Activated CD8-positive, alpha-beta memory T cell treated with anti-CD3 and anti-CD28 coated beads, Interleukin-2, amount 50 U/mL, for 48 hours (primary cell): ENCODE measurements at regions not wholly inside any gene's neighbourhood (a gene's known extent, or its start where the extent isn't known, plus 50 kb on each side); places are given as distances from the start of the nearest gene placed in this dataset.
"Not testable (repeated sequence)": the region's sequence is repeated elsewhere in the genome, so short reads cannot be mapped to it uniquely, and the experiment has no call there.

Experiments
- DNase-seq: peaks from one replicate; pipeline ENCODE4 v3.0.0-alpha.2; 2020

GRCh38 chr12:83313322-83313721 is 626.6 kb downstream of the TMTC2 start:
- no peak for DNase-seq

- no peak for DNase-seq
Observed at GRCh38 chr12:83276904-83277303, 590.2 kb downstream of the TMTC2 start.

DNA sequence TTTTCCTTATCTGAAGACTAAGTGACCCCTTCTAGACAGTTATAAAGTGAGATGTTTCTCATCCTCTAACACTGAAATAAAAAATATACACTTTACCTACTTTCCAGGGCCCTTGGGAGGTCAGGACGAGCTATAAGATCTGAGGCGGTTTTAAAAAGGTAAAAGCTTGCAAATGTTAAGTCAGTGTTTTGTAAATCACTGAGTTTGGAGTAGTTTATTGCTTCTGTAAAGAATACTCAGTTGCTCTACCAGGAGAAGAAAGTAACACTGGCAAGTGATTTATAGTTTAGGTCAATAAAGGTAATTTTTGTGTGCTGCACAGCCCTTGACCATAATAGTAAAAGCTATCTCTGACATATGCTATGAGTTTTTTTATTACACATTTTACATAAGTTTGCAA is 584.5 kb downstream of the TMTC2 start:
- DNase-seq = no peak

GRCh38 chr12:83265808-83266207 is 579.1 kb downstream of the TMTC2 start:
- DNase-seq = no peak

GRCh38 chr12:83261998-83262397 is 575.3 kb downstream of the TMTC2 start:
- DNase-seq = no peak

- DNase-seq = not testable (repeated sequence)
Observed at GRCh38 chr12:83260126-83260525, 573.4 kb downstream of the TMTC2 start.

DNA sequence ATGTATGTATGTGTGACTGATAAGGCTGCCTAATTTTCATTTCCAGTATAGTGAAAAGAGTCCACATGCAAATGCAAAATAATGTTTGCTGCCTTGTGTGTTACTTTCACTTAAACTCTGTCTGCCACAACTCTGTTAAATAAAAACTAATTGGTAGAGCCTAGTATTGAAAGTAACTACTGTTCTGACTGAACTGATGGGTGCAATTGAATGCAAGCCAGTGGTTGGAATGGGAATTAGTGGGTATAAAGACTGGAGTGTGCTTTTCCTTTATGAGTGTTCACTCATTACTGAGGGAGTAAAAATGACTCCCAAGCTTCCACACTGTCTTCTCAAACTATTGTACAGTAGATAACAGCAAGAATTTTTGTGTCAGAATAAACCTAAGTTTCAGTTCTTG is 571.0 kb downstream of the TMTC2 start:
- DNase-seq = no peak

GRCh38 chr12:83256562-83256961 is 569.9 kb downstream of the TMTC2 start:
- no peak for DNase-seq

GRCh38 chr12:83250866-83251265 is 564.2 kb downstream of the TMTC2 start:
- no peak for DNase-seq

DNA sequence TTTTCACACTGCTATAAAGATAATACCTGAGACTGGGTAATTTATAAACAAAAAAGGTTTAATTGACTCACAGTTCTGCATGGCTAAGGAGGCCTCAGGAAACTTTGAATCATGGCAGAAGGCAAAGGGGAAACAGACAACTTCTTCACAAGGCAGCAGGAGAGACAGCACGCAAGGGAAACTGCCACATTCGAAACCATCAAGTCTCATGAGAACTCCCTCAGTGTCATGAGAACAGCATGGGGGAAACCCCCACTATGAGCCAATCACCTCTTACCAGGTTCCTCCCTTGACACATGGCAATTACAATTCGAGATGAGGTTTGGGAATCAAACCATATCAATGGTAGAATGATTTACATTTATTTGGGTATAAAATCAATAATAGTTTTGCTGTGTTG is 558.5 kb downstream of the TMTC2 start:
- DNase-seq = no peak

- DNase-seq = no peak
Observed at GRCh38 chr12:83244001-83244400, 557.3 kb downstream of the TMTC2 start.

GRCh38 chr12:83233987-83234386 is 547.3 kb downstream of the TMTC2 start:
- not testable (repeated sequence) for DNase-seq

DNA sequence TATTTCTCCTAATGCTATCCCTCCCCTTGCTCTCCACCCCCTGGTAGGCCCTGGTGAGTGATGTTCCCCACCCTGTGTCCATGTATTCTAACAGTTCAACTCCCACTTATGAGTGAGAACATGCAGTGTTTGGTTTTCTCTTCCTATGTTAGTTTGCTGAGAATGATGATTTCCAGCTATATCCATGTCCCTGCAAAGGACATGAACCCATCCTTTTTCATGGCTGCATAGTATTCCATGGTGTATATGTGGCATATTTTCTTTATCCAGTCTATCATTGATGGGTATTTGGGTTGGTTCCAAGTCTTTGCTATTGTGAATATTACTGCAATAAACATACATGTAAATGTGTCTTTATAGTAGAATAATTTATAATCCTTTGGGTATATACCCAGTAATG is 540.3 kb downstream of the TMTC2 start:
- not testable (repeated sequence) for DNase-seq

DNA sequence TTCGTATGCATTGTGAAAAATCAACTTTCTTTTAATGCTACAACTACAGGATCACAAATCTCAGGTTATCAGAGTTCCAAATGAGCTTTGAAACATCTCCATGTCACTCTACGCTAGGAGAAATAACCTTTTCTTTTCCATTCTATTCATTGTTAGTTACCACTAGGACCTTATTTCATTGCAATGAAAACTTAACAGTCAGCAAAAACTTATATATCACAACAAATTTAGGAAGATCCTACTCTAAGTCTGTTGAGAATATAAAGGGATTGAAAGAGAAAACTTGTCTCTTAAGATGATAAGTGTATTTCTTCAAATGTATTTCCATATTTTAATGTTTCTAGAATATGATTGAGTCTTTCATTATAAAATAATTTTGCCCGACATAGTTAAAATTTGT is 539.1 kb downstream of the TMTC2 start:
- DNase-seq = no peak

DNA sequence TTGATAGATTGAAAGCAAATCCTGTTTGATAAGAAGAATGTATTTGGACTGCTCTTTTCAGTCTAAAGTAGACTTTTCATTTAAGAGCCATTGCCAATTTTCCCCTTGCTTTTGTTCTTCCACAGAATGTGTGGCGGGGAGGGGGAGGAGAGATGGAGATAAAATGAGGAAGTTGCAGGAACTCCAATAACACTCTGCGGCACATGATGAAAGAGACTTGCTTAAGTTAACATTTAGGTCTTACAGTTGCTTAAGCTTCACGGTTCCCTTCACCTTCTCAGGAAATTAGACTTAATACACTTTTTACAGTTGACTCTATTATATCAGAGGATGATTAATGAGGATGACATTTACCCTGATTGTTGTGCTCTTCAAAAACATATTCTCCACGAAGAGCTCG is 537.3 kb downstream of the TMTC2 start:
- DNase-seq = no peak

DNA sequence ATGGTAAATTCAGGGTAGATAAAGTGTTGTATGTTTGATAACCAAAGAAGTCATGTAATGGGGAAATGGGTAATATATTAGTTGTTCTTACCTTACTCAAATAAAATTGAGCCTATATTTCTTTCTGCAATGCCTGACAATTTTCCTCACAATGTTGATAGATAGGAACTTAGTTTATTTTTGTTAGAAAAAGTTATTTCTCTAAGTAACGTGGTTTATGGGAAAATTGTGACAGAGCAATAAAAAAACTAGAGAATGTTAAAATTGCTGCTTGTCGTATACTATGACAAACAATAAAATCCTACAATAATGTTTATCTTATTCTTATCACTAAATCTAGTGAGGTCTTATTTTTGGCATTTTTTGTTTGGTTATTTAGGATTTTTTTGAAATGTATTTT is 534.1 kb downstream of the TMTC2 start:
- no peak for DNase-seq

DNA sequence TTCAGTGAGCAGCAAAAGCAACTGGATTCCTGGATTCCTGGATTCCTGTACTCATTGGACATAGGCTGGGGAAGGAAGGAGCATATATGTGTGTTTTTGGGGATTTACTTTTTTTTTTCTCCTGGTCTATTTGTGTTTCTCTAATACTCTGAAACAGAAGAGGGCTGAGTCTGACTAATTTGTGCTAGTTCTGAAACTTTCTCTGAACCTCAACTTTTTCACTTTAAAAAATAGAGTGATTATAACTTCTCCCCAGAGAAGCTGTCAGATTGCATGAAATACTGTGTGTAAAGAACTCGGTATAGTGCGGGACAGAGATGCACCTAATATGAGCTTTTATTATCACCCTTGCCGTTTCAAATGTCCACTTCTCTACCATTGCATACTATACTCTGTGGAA is 529.5 kb downstream of the TMTC2 start:
- DNase-seq = no peak

DNA sequence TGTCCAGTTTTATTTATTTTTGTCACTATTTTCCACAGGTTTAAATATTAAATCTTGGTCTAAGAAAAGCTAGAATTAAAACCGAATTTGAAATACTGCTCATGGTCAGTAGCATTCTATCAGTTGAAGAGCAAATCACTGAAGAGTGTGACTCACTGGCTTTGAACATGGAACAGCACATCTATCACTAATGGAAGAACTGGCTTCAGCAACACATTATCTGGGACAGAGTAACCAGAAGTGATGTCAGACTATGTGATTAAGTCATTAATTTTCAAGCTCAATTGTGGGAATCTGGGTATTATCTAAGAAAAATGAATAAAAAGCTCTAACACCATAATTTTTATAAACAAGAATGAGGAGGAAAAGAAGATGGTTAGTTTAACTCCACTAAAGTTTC is 527.5 kb downstream of the TMTC2 start:
- no peak for DNase-seq

- DNase-seq = no peak
Observed at GRCh38 chr12:83210933-83211332, 524.2 kb downstream of the TMTC2 start.

DNA sequence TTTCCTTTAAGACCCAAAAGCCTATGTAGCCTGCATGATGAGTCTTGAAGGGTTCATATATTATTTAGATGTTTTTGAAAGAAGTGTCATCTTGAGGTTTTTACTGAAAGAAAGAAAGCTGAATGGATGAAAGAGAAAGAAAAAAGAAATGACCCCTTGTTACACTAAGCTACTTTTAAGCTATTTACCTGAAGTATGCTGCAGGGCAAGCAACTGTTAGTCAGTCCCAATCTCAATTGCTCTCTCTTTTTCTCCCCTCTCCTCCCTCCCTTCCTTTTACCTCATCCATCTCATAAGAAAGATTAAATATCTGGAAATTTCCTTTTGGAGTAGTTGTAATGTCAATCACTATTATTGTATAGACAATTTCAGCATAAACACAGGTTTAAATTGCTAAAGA is 512.4 kb downstream of the TMTC2 start:
- DNase-seq = no peak

GRCh38 chr12:83198291-83199015 is 511.7 kb downstream of the TMTC2 start:
- no peak for DNase-seq

GRCh38 chr12:83197483-83197914 is 510.8 kb downstream of the TMTC2 start:
- DNase-seq = no peak

- DNase-seq = no peak
Observed at GRCh38 chr12:83196694-83197350, 510.1 kb downstream of the TMTC2 start.

GRCh38 chr12:83190631-83191390 is 504.1 kb downstream of the TMTC2 start:
- no peak for DNase-seq
